ENCODE measurements at regions not wholly inside any gene's neighbourhood (a gene's known extent, or its start where the extent isn't known, plus 50 kb on each side); places are given as distances from the start of the nearest gene placed in this dataset.

DNA sequence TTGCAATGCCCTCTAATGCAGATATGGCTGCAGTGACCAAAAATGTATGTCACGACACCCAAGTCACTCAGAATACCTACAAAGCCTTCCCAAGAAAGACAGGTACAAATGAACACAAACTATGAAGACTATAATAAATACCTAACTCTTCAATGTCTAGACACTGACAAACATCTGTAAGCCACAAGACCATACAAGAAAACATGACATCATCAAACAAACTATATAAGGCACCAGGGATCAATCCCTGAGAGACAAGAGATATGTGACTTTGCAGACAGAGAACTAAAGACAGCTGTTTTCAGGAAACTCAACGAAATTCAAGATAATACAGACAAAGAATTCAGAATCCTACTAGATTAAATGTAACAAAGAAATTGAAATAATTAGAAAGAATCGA lies 603.7 kb downstream of the CDH9 start:
- Histone ChIP-seq H3K27me3 (no peaks in the 10 kb centered on the region), H3K36me3 (no peaks in the 10 kb centered on the region), H3K9me3 (peaks cover 0 to 3% (median 0%) of the 10 kb centered on the region in 4 donors), H3K27ac (no peak overlapping the region), H3K4me1 (no peaks in the 10 kb centered on the region), H3K4me3 (no peak overlapping the region)
- TF ChIP-seq EP300 (IDR thresholded peaks at IDR 0.05) (no peak), POLR2AphosphoS5 (IDR thresholded peaks at IDR 0.05) (no peak), POLR2A (IDR thresholded peaks at IDR 0.05) (no peak)
- TF ChIP-seq, protein P1, sequence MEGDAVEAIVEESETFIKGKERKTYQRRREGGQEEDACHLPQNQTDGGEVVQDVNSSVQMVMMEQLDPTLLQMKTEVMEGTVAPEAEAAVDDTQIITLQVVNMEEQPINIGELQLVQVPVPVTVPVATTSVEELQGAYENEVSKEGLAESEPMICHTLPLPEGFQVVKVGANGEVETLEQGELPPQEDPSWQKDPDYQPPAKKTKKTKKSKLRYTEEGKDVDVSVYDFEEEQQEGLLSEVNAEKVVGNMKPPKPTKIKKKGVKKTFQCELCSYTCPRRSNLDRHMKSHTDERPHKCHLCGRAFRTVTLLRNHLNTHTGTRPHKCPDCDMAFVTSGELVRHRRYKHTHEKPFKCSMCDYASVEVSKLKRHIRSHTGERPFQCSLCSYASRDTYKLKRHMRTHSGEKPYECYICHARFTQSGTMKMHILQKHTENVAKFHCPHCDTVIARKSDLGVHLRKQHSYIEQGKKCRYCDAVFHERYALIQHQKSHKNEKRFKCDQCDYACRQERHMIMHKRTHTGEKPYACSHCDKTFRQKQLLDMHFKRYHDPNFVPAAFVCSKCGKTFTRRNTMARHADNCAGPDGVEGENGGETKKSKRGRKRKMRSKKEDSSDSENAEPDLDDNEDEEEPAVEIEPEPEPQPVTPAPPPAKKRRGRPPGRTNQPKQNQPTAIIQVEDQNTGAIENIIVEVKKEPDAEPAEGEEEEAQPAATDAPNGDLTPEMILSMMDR (IDR thresholded peaks at IDR 0.05): no peak
- DNase-seq: no peak
- intact Hi-C loops (cut with DNase I): no loop called here
- WGBS, 2 donors: 65 to 84% methylated on average over 3 of the region's 3 CpGs

DNA sequence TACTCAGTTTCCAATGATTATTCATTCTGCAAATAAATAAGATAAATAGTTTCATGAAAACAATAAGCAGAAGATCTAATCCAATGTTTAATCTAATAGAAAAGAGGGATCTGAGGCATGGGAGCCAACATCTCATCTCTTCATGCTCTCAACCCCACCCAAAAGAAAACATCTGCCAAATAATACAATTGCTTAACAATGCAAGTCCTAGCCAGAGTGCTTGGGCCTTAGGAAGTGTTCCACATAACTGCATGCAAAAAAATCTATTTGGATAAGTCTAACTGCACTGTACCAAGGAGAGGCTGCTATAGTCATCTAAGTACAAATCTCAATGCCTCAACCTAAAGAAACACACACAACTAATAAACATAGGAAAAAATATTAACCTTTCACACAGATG lies 606.0 kb downstream of the CDH9 start:
- Histone ChIP-seq H3K4me3 (no peak overlapping the region), H3K27me3 (no peaks in the 10 kb centered on the region), H3K9me3 (peaks cover 0 to 3% (median 0%) of the 10 kb centered on the region in 4 donors), H3K27ac (no peak overlapping the region), H3K36me3 (no peaks in the 10 kb centered on the region), H3K4me1 (no peaks in the 10 kb centered on the region)
- DNase-seq: no peak
- intact Hi-C loops (cut with DNase I): no loop called here
- no peak for TF ChIP-seq EP300 (IDR thresholded peaks at IDR 0.05)
- TF ChIP-seq POLR2AphosphoS5 (IDR thresholded peaks at IDR 0.05): no peak
- TF ChIP-seq, protein P1 (IDR thresholded peaks at IDR 0.05): no peak
- TF ChIP-seq POLR2A (IDR thresholded peaks at IDR 0.05): no peak

DNA sequence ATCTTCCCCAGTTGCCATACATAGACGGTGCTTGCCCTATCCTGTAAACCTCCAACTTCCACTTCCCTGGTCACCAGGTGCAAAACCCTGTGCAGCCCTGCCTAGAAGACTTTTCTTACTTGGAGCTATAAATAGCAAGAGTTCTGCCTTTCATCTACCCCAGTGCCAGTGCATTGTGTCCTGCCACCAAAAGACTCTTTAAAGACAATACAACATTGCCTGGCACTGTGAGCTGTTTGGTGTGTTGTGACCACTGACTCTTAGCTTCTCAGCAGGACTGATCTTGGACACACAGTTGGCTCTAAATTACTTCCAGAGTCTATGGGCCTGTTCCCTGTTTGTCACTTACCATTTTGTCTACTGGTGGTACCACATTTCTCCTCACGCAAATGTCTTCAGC lies 608.1 kb downstream of the CDH9 start:
- Histone ChIP-seq H3K27ac (no peak overlapping the region), H3K4me3 (no peak overlapping the region), H3K4me1 (no peaks in the 10 kb centered on the region), H3K27me3 (no peaks in the 10 kb centered on the region), H3K36me3 (no peaks in the 10 kb centered on the region), H3K9me3 (peaks cover 0 to 6% (median 0%) of the 10 kb centered on the region in 4 donors)
- intact Hi-C loops (cut with DNase I): no loop called here
- TF ChIP-seq POLR2A (IDR thresholded peaks at IDR 0.05): no peak
- TF ChIP-seq, protein P1 (IDR thresholded peaks at IDR 0.05): no peak
- TF ChIP-seq EP300 (IDR thresholded peaks at IDR 0.05): no peak
- TF ChIP-seq POLR2AphosphoS5 (IDR thresholded peaks at IDR 0.05): no peak
- DNase-seq: no peak
- WGBS, 2 donors: 87 to 94% methylated on average over 2 of the region's 2 CpGs

DNA sequence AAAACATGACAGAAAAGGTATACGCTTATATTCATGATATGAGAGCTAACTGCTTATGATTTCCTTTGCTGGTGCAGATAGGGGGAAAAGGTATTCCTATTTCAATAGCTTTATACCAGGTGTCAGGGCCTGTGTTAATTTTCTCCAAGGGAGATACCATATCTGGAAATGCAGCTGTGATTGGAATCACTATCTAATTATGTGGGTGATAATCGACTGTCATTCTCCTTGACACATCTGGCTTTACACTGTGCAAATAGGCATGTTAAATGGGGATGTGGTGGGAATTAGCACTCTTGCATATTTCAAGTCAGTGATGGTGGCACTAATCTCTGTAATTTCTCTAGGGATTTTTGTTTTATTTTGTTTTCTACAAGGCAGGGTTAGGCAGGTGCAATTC lies 611.1 kb downstream of the CDH9 start:
- Histone ChIP-seq H3K36me3 (no peaks in the 10 kb centered on the region), H3K4me3 (no peak overlapping the region), H3K4me1 (no peaks in the 10 kb centered on the region), H3K9me3 (peaks cover 0 to 4% (median 0%) of the 10 kb centered on the region in 4 donors), H3K27me3 (no peaks in the 10 kb centered on the region), H3K27ac (no peak overlapping the region)
- TF ChIP-seq EP300 (IDR thresholded peaks at IDR 0.05) (no peak), POLR2A (IDR thresholded peaks at IDR 0.05) (no peak), POLR2AphosphoS5 (IDR thresholded peaks at IDR 0.05) (no peak)
- TF ChIP-seq, protein P1 (IDR thresholded peaks at IDR 0.05): no peak
- WGBS, 2 donors: 86 to 88% methylated on average over 2 of the region's 2 CpGs
- no peak for DNase-seq
- intact Hi-C loops (cut with DNase I): no loop called here

DNA sequence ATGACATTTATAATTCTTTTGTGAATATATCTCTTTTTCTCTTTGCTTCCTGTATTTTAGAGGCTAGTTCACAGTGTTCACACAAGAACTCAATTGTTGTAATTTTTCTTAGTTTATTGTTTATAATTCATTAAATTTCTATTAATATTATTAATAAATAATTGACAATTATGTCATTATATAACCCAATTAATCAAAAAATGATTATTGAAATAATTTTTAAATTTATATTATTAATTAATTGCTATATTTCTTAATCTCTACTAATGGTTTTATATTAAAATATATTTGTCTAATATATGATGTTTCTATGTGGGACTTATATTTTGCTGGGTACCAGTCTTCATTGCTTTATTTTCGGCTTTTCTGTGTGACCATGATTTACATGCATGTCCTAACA lies 618.4 kb downstream of the CDH9 start:
- TF ChIP-seq EP300 (IDR thresholded peaks at IDR 0.05): no peak
- no peak for TF ChIP-seq POLR2A (IDR thresholded peaks at IDR 0.05)
- TF ChIP-seq POLR2AphosphoS5 (IDR thresholded peaks at IDR 0.05): no peak
- TF ChIP-seq, protein P1 (IDR thresholded peaks at IDR 0.05): no peak
- WGBS, 2 donors: 87 to 95% methylated on average over 1 of the region's 1 CpG
- no peak overlapping the region for H3K4me3 ChIP-seq
- H3K4me1 ChIP-seq: no peaks in the 10 kb centered on the region
- intact Hi-C loops (cut with DNase I): no loop called here
- no peaks in the 10 kb centered on the region for H3K27me3 ChIP-seq
- no peaks in the 10 kb centered on the region for H3K36me3 ChIP-seq
- no peak for DNase-seq
- H3K9me3 ChIP-seq: no peaks in the 10 kb centered on the region
- no peak overlapping the region for H3K27ac ChIP-seq

All from sigmoid colon (tissue), 6 donors.